Right lobe of liver (tissue), 6 donors: ENCODE measurements at regions not wholly inside any gene's neighbourhood (a gene's known extent, or its start where the extent isn't known, plus 50 kb on each side); places are given as distances from the start of the nearest gene placed in this dataset.

Source experiments
- ATAC-seq, 4 donors: fragments of 200-7000 bp; cut with Tn5 transposase; one replicate each; pipeline ENCODE4 v1.9.1; 2020; ENCODE audit warnings: mild to moderate bottlenecking in 4 of 4, moderate library complexity in 4 of 4
- DNase-seq, 3 donors: peaks; one replicate each; pipeline ENCODE4 v3.0.0-alpha.2; 2020
- H3K27ac ChIP-seq, 3 donors: fragments of 200-600 bp; one replicate each; pipeline ENCODE4 v1.8.0; 2022
- H3K27me3 ChIP-seq, 2 donors: fragments of 200-600 bp; one replicate each; pipeline ENCODE4 v1.8.0; 2022
- H3K36me3 ChIP-seq, 4 donors: fragments of 200-600 bp; sonication (generic) in 1 of 4; one replicate each; pipeline versions ENCODE4 v1.5.1 to v1.8.0; 2017 to 2022; ENCODE audit warnings: control low read depth in 1 of 4
- H3K4me1 ChIP-seq, 4 donors: fragments of 200-600 bp; sonication (generic) in 1 of 4; one replicate each; pipeline versions ENCODE4 v1.5.1 to v1.8.0; 2017 to 2022; ENCODE audit warnings: control low read depth in 1 of 4
- H3K4me3 ChIP-seq, 3 donors: fragments of 200-600 bp; one replicate each; pipeline ENCODE4 v1.8.0; 2022
- H3K9me3 ChIP-seq, 4 donors: fragments of 200-600 bp; sonication (generic) in 1 of 4; one replicate each; pipeline versions ENCODE4 v1.5.1 to v1.8.0; 2017 to 2022; ENCODE audit warnings: control low read depth in 1 of 4
- CTCF ChIP-seq, 4 donors: fragments of 200-600 bp in 3 of 4; fragments of 450-650 bp in 1 of 4; IDR thresholded peaks; one replicate each; pipeline versions ENCODE4 v1.5.1 to v1.8.0; 2016 to 2022; ENCODE audit warnings: antibody characterized with exemption in 4 of 4, mild to moderate bottlenecking in 2 of 4
- POLR2A ChIP-seq: fragments of 450-650 bp; IDR thresholded peaks from one replicate; pipeline ENCODE4 v1.6.1; 2017; ENCODE audit warnings: antibody characterized with exemption, mild to moderate bottlenecking
- WGBS: methylation state at CpG from one replicate; pipeline ENCODE4 v1.1.6; 2018; ENCODE audit warnings: low coverage, low lambda C conversion rate; ENCODE audit not compliant: insufficient coverage; ENCODE audit errors: missing lambda C conversion rate; 5-methylcytosine and 5-hydroxymethylcytosine counted together
- intact Hi-C, 2 donors: fragments of 100-400 bp; cut with DNase I; formaldehyde crosslinking; loops; one replicate each; pipeline versions ENCODE4 v1.11.2 to v1.14.1; 2022
- donor health status: DM: no; HTN: yes; CAD: no.
- donor health status: DM: no; HTN: no; CAD: no.
- donor health status: DM: no; HTN: no; CAD: no.
- donor health status: DM: no; HTN: yes; CAD: no.
- donor health status: DM: no; HTN: yes; CAD: no.

- 9% methylated on average over 8 of the region's 11 CpGs for WGBS
- Histone ChIP-seq H3K27me3 (no peaks in the 10 kb centered on the region), H3K27ac (peak overlapping the region; percentile 20 to 58 (median 50)), H3K4me1 (peaks cover 0 to 28% (median 9%) of the 10 kb centered on the region in 4 donors), H3K36me3 (no peaks in the 10 kb centered on the region), H3K9me3 (no peaks in the 10 kb centered on the region), H3K4me3 (no peak overlapping the region)
- TF ChIP-seq POLR2A (no peak), CTCF (IDR thresholded peaks at IDR 0.05) (peak; percentile 62 to 76 (median 72))
- intact Hi-C loops, result no loop called here
- DNase-seq, result peak; percentile 79 to 89 (median 87)
- peak; percentile 94 to 95 (median 94) for ATAC-seq
Measured at GRCh38 chr20:2237059-2237458, 58.7 kb upstream of the TGM3 start.

DNA sequence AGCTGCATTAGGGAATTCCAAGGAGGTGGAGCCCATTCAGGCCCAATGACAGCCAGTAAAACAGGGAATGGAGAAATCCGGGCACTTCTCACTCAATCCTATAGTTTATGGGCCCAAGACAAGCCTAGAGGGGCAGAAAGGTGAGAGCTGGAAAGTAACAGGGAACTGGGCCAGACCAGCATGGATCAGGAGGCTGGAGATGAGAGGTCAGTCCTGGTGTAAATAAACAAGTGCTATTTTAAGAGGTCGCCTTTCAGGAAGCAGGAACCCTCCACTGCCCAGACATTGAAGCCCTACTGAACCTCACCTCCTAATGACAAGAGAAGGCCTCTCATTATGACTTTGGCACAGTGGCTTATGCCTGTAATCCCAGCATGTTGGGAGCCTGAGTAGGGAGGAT, 57.2 kb upstream of the TGM3 start:
- H3K4me1 ChIP-seq, result peaks cover 0 to 28% (median 9%) of the 10 kb centered on the region in 4 donors
- no peaks in the 10 kb centered on the region for H3K36me3 ChIP-seq
- TF ChIP-seq CTCF (IDR thresholded peaks at IDR 0.05), result no peak
- TF ChIP-seq POLR2A, result no peak
- 17% methylated on average over 1 of the region's 2 CpGs for WGBS
- no peak overlapping the region for H3K4me3 ChIP-seq
- H3K27ac ChIP-seq, result peak overlapping the region in 2 of 3 donors; percentile 18 to 19
- peak in 1 of 3 donors; percentile 60 for DNase-seq
- peak; percentile 51 to 71 (median 62) for ATAC-seq
- H3K27me3 ChIP-seq, result no peaks in the 10 kb centered on the region
- intact Hi-C loops, result no loop called here
- no peaks in the 10 kb centered on the region for H3K9me3 ChIP-seq

GRCh38 chr20:2240835-2241234, 55.0 kb upstream of the TGM3 start:
- 69% methylated on average over 2 of the region's 4 CpGs for WGBS
- Histone ChIP-seq H3K36me3 (no peaks in the 10 kb centered on the region), H3K27me3 (no peaks in the 10 kb centered on the region), H3K27ac (no peak overlapping the region), H3K4me3 (no peak overlapping the region), H3K9me3 (no peaks in the 10 kb centered on the region), H3K4me1 (peaks cover 0 to 28% (median 9%) of the 10 kb centered on the region in 4 donors)
- ATAC-seq (no peak), DNase-seq (no peak)
- intact Hi-C loops, result no loop called here
- TF ChIP-seq POLR2A (no peak), CTCF (IDR thresholded peaks at IDR 0.05) (no peak)

- Histone ChIP-seq H3K4me3 (no peak overlapping the region), H3K27ac (no peak overlapping the region), H3K4me1 (peaks cover 0 to 14% (median 3%) of the 10 kb centered on the region in 4 donors), H3K9me3 (no peaks in the 10 kb centered on the region), H3K27me3 (no peaks in the 10 kb centered on the region), H3K36me3 (no peaks in the 10 kb centered on the region)
- intact Hi-C loops, result no loop called here
- DNase-seq (no peak), ATAC-seq (peak; percentile 27 to 81 (median 72))
- 67% methylated on average over 2 of the region's 2 CpGs for WGBS
- TF ChIP-seq CTCF (IDR thresholded peaks at IDR 0.05), result no peak
- no peak for TF ChIP-seq POLR2A
Measured at GRCh38 chr20:2242678-2243077, 53.1 kb upstream of the TGM3 start.

GRCh38 chr20:2244523-2244922, 51.3 kb upstream of the TGM3 start:
- WGBS, result 38% methylated on average over 1 of the region's 4 CpGs
- ATAC-seq, result peak in 1 of 4 donors; percentile 11
- Histone ChIP-seq H3K27me3 (no peaks in the 10 kb centered on the region), H3K4me3 (no peak overlapping the region), H3K27ac (no peak overlapping the region), H3K9me3 (no peaks in the 10 kb centered on the region), H3K36me3 (no peaks in the 10 kb centered on the region), H3K4me1 (no peaks in the 10 kb centered on the region)
- no peak for TF ChIP-seq CTCF (IDR thresholded peaks at IDR 0.05)
- no peak for TF ChIP-seq POLR2A
- intact Hi-C loops, result no loop called here
- no peak for DNase-seq
